OCI-LY1 (cell line): ENCODE measurements at regions not wholly inside any gene's neighbourhood (a gene's known extent, or its start where the extent isn't known, plus 50 kb on each side); places are given as distances from the start of the nearest gene placed in this dataset.

ENCODE experiments used
- H2AFZ ChIP-seq: fragments of 200-600 bp; sonication (generic), shearing (Covaris generic); 2 replicates; pipeline ENCODE4 v1.6.0; 2014; ENCODE audit warnings: antibody characterized with exemption, mild to moderate bottlenecking, low read length
- H3F3A ChIP-seq: fragments of 200-600 bp; sonication (generic), shearing (Covaris generic); 2 replicates; pipeline ENCODE4 v1.6.0; 2014; ENCODE audit warnings: mild to moderate bottlenecking, antibody characterized with exemption, low read length, moderate library complexity; ENCODE audit not compliant: insufficient read depth
- H3K27ac ChIP-seq: fragments of 200-600 bp; sonication (generic); 2 replicates; pipeline ENCODE4 v1.5.1; 2014; ENCODE audit warnings: low read length, mixed run types, mild to moderate bottlenecking, low read depth; ENCODE audit not compliant: poor library complexity, severe bottlenecking
- H3K27me3 ChIP-seq: fragments of 200-600 bp; sonication (generic); 2 replicates; pipeline ENCODE4 v1.6.0; 2014; ENCODE audit warnings: antibody characterized with exemption, mild to moderate bottlenecking, low read length, moderate library complexity; ENCODE audit not compliant: insufficient read depth
- H3K36me3 ChIP-seq: fragments of 200-600 bp; sonication (generic); 2 replicates; pipeline ENCODE4 v1.6.1; 2014; ENCODE audit warnings: mild to moderate bottlenecking, antibody characterized with exemption, low read length, moderate library complexity, mixed read lengths; ENCODE audit not compliant: insufficient read depth
- H3K4me1 ChIP-seq: fragments of 200-600 bp; sonication (generic); 2 replicates; pipeline ENCODE4 v1.5.1; 2014; ENCODE audit warnings: mild to moderate bottlenecking, low read length, moderate library complexity; ENCODE audit not compliant: insufficient read depth, severe bottlenecking
- H3K4me2 ChIP-seq: fragments of 200-600 bp; sonication (generic), shearing (Covaris generic); 2 replicates; pipeline ENCODE4 v1.6.1; 2014; ENCODE audit warnings: low read length
- H3K4me3 ChIP-seq: fragments of 200-600 bp; sonication (generic); 2 replicates; pipeline ENCODE4 v1.5.1; 2014; ENCODE audit warnings: low read length, low read depth, mild to moderate bottlenecking, mixed read lengths; ENCODE audit not compliant: poor library complexity, severe bottlenecking
- H3K79me2 ChIP-seq: fragments of 200-600 bp; shearing (Covaris generic); 2 replicates; pipeline ENCODE4 v1.6.1; 2016; ENCODE audit warnings: mixed run types, low read length, mixed read lengths; ENCODE audit not compliant: insufficient read depth
- H3K9ac ChIP-seq: fragments of 200-600 bp; sonication (generic), shearing (Covaris generic); 2 replicates; pipeline ENCODE4 v1.6.1; 2014; ENCODE audit warnings: mild to moderate bottlenecking, low read length, mixed read lengths
- H3K9me2 ChIP-seq: fragments of 200-600 bp; sonication (generic), shearing (Covaris generic); 2 replicates; pipeline ENCODE4 v1.6.1; 2014; ENCODE audit warnings: low read depth, mild to moderate bottlenecking, low read length, mixed read lengths
- H3K9me3 ChIP-seq: fragments of 200-600 bp; shearing (Covaris generic); 2 replicates; pipeline ENCODE4 v1.6.1; 2014; ENCODE audit warnings: low read length, mixed read lengths
- H4K20me1 ChIP-seq: fragments of 200-600 bp; sonication (generic), shearing (Covaris generic); 2 replicates; pipeline ENCODE4 v1.6.0; 2016; ENCODE audit warnings: mild to moderate bottlenecking, low read length; ENCODE audit not compliant: insufficient read depth
- EZH2 ChIP-seq: fragments of 200-600 bp; sonication (generic), shearing (Covaris generic); IDR thresholded peaks from 2 replicates; pipeline ENCODE4 v1.8.0; 2017; ENCODE audit warnings: borderline replicate concordance, mixed run types, mild to moderate bottlenecking, antibody characterized with exemption, low read length, moderate library complexity, mixed read lengths
- TF ChIP-seq, protein P1 (sequence below): fragments of 200-600 bp; sonication (generic), shearing (Covaris generic); IDR thresholded peaks from 2 replicates; pipeline ENCODE4 v1.5.1; 2017; ENCODE audit warnings: mild to moderate bottlenecking, antibody characterized with exemption, low read length, moderate library complexity, mixed read lengths

DNA sequence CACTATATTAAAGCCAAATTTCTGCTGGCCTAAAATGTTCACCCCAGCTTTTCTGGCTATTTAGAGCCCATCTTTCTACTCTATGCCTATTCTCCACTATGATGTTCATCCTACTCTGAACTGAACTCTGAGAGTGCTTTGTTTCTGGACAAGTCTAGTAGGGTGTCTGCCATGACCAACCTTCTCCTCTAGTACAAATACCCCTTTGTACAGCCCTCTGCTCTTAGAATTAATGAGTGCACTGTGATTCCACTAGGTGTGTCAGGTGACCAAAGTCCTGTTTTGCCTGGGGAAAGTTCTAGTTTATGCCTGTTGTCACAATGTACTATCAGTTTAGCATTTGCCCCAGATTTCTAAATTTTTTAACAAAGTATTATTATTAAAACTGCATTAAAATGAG lies 388.1 kb upstream of the MAD2L1 start:
- Histone ChIP-seq H3K4me1 (no peaks in the 10 kb centered on the region), H3K9ac (no peak overlapping the region), H3K9me2 (no peaks in the 10 kb centered on the region), H3F3A (no peaks in the 10 kb centered on the region), H3K79me2 (0 out of 2 replicates have a peak, but pooled peaks cover 2% of the 10 kb centered on the region), H3K4me2 (no peak overlapping the region), H3K4me3 (no peak overlapping the region), H3K27me3 (no peaks in the 10 kb centered on the region), H3K27ac (no peak overlapping the region), H4K20me1 (no peaks in the 10 kb centered on the region), H3K36me3 (no peaks in the 10 kb centered on the region), H2AFZ (no peak overlapping the region), H3K9me3 (no peaks in the 10 kb centered on the region)
- no peak for TF ChIP-seq EZH2
- TF ChIP-seq, protein P1, sequence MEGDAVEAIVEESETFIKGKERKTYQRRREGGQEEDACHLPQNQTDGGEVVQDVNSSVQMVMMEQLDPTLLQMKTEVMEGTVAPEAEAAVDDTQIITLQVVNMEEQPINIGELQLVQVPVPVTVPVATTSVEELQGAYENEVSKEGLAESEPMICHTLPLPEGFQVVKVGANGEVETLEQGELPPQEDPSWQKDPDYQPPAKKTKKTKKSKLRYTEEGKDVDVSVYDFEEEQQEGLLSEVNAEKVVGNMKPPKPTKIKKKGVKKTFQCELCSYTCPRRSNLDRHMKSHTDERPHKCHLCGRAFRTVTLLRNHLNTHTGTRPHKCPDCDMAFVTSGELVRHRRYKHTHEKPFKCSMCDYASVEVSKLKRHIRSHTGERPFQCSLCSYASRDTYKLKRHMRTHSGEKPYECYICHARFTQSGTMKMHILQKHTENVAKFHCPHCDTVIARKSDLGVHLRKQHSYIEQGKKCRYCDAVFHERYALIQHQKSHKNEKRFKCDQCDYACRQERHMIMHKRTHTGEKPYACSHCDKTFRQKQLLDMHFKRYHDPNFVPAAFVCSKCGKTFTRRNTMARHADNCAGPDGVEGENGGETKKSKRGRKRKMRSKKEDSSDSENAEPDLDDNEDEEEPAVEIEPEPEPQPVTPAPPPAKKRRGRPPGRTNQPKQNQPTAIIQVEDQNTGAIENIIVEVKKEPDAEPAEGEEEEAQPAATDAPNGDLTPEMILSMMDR: no peak

DNA sequence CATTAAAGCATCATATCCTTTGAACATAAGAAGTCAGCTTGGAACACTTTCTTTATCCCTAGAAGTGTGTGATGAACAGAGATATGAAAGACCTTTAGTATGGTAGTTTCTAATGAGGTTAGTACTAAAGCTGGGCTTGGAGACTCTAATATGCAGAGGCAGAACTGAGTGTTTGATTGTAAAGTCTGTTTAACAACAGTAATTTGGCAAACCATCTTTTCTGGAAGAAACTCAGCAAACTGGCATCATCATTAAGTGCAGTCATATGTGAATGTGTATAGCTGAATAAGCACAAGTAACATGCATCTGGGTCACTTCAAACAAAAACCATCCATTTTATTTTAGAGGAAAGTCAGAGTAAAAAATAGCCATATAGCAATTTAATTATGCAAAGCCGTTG lies 385.9 kb upstream of the MAD2L1 start:
- TF ChIP-seq EZH2: no peak
- TF ChIP-seq, protein P1: no peak
- Histone ChIP-seq H3K4me2 (no peak overlapping the region), H3K9me2 (no peaks in the 10 kb centered on the region), H3F3A (no peaks in the 10 kb centered on the region), H4K20me1 (no peaks in the 10 kb centered on the region), H3K4me3 (no peak overlapping the region), H3K79me2 (0 out of 2 replicates have a peak, but pooled peaks cover 2% of the 10 kb centered on the region), H3K9me3 (no peaks in the 10 kb centered on the region), H2AFZ (no peak overlapping the region), H3K4me1 (no peaks in the 10 kb centered on the region), H3K36me3 (no peaks in the 10 kb centered on the region), H3K27me3 (no peaks in the 10 kb centered on the region), H3K9ac (no peak overlapping the region), H3K27ac (no peak overlapping the region)

DNA sequence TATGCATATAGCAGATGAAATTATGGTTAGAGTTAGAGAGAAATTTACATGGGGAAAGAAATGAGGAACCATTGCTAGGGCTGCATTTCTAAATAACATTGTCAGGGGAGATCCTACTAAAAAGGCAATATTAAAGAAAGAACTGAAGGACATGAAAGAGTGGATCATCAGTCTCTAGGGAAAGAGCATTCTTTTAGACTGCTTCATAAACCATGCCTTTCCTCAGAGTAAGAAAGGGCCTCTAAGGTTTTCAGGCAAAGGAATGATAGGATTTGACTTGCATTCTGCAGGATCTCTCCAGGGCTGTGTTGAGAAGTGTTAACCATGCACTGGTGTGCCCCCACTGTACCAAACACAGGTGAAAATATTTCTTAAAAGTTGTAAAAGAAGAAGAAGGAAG lies 385.4 kb upstream of the MAD2L1 start:
- Histone ChIP-seq H3K27me3 (no peaks in the 10 kb centered on the region), H3K4me2 (no peak overlapping the region), H3K9me3 (no peaks in the 10 kb centered on the region), H3K27ac (no peak overlapping the region), H3K4me3 (no peak overlapping the region), H3K36me3 (no peaks in the 10 kb centered on the region), H3K9ac (no peak overlapping the region), H3K9me2 (no peaks in the 10 kb centered on the region), H3F3A (no peaks in the 10 kb centered on the region), H2AFZ (no peak overlapping the region), H3K4me1 (no peaks in the 10 kb centered on the region), H3K79me2 (0 out of 2 replicates have a peak, but pooled peaks cover 2% of the 10 kb centered on the region), H4K20me1 (no peaks in the 10 kb centered on the region)
- TF ChIP-seq, protein P1: no peak
- TF ChIP-seq EZH2: no peak
